Glomerular endothelial cell (primary cell): ENCODE measurements at regions not wholly inside any gene's neighbourhood (a gene's known extent, or its start where the extent isn't known, plus 50 kb on each side); places are given as distances from the start of the nearest gene placed in this dataset.

Experiments
- DNase-seq: peaks from one replicate; pipeline ENCODE4 v3.0.0-alpha.2; 2011; ENCODE audit warnings: low read depth, low spot score; ENCODE audit errors: extremely low read depth

DNA sequence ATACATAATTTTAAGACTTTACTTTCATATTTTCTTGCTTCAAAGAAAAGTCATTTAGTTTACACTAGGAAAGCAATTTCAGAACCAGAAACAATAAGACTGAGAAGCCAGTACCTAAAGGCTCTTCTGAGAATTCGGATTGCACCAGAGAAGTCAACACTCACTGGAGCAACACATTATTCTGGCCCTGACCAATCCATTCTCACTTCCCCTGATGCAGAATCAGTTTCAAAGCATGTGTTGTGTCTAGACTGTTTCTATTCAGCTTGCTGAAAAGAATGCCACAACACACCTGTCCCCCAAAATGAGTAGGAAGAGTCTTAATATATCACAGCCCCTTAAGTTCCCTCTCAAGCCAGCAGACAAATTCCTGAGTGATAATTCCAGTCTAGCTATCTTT is 1074.3 kb upstream of the TENM4 start:
- DNase-seq = no peak

DNA sequence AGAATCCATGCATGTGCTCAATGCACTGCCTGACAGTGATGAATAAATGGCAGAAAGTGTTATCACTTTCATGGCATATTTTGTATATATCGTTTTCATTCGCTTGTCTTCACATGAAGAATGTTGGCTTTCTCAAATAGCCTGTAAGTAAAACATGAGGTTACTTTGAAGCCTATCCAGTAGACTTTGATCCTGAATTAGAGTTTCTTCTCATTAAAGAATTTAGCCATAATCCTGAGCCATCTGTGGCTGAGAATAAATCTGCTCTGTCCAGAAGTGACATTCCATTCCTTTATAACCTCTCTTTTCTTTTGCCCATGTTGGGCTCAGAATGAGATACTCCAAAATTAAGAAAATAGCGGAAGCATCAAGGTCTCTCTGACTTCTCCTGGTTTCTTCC is 1071.7 kb upstream of the TENM4 start:
- DNase-seq = no peak

DNA sequence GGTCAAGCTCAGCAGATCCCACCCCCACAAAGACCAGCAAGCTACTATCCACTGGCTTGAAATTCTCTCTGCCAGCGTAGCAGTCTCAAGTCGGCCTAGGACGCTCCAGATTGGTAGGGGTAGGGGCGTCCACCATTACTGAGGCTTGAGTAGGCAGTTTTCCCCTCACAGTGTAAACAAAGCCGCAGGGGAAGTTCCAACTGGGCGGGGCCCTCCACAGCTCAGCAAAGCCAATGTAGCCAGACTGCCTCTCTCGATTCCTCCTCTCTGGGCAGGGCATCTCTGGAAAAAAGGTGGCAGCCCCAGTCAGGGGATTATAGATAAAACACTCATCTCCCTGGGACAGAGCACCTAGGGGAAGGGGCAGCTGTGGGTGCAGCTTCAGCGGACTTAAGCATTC is 1064.9 kb upstream of the TENM4 start:
- no peak for DNase-seq

DNA sequence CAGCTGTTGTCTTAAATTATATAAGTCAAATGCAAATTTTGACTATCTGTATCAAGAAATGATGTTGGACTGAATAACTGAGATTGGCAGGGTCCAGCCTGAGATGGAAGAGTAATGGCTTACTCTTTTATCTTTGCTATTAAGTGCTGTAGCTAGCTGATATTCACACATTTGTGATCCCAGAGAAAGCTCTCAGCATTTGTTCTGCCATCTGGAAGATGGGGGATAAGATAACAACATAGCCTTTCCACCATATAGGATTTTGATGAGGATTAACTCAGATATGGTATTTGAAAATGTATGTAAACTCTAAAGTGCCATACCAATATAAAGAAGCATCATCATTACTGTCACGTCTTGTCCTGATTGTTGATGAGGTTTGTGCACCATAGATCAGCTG is 1063.2 kb upstream of the TENM4 start:
- DNase-seq = no peak

DNA sequence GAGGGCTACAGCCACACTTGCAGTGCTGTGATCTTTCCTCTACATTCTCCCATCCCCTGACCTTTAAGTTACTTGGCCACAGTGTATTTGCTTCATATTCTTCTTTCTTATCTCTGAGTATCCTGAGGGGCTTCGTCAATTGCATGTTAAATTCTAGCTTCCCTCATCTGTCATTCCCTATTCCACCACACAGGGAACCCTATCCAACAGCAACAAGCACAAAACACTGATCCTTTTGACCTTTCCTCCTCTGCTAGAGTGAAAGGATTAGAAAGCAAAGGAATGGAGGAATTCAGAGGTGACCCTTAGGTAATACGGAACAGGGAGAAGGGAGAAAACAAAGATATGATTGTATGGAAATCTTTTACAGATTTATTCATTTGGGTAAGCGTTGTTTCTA is 1061.7 kb upstream of the TENM4 start:
- no peak for DNase-seq

DNA sequence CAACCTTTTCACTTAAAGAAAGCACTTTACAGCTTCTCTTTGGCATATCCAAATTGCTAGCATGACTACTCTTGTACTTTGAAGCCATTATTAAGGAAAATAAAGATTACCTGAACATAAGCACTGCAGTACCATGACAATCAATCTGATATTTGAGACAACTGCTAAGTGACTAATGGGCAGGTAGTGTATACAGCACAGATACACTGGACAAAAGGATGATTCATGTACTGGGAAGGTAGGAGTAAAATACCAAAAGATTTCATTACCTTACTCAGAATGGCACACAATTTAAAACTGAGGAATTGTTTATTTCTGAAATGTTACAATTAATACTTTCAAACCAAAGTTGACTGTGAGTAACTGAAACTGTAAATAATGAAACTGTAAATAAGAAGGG is 1054.3 kb upstream of the TENM4 start:
- no peak for DNase-seq

DNA sequence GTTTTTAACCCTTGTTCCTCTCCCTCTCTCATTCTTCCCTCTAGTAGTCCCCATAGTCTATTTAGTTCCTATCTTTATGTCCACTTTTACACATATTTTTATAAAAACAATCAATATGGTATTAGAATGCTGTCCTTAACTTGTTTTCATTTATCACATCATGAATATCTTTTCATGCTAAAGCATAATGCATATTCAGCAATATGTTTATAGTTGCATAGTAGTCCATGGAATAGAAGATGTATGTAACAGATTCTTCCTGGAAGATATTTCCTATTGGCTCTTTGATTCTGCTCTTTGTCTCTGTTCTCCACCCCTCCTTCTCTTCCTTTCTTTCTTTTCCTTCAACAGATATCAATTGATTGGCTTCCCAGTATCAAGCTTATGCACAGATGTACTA is 1047.1 kb upstream of the TENM4 start:
- DNase-seq = no peak

DNA sequence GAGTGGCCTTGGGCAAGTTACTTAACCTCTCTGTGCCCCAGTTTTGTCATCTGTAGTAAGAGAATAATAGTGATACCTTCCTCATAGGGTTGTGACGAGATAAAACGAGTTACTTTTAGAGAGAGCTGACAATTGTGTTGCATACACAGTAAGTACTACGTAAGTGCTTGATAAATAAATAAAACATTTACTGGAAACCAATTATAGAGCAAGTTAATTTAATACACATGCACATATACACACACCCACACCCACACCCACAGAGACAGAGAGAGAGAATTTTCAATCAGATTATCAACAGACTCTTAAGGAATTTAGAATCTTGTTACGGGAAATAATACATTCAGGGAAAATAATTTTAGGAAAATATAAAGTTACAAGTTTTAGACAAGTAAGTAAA is 1045.8 kb upstream of the TENM4 start:
- no peak for DNase-seq

DNA sequence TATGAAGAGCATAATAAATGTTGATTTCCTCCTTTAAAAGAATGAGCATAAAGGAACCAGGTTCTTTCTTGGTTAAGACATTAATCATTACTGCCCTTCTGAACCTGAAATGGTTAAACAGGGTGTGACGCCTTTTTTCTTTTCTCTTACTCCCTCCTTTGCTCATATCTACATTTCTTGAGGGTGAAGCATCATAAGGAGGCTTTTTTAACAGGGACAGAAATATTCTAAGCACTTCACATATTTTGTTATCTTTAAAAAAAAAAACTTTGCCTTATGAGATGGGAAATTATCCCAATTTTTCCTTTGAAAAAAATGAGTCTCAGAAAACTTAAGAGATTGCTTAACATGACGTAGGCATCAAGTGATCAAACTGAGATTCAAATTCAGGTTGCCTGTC is 1036.3 kb upstream of the TENM4 start:
- DNase-seq = no peak

DNA sequence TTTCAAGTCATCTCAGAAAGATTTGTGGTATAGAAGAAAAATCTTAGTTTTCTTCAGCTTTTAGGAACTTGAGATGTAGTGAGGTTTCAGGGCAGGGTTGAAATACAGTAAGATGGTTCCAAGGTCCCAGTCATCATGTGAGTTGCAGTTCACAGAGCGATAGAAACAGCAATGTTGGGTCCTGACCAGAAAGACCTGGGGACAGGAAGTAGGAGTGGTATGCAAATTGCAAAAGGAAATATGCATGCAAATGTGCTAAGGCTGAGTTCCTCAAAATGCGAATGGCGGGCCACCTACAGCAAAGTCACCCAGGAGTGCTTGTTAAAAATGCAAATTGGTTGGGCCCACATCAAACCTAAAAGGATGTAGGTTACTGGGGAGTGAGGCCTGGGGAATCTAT is 1032.7 kb upstream of the TENM4 start:
- DNase-seq = no peak

DNA sequence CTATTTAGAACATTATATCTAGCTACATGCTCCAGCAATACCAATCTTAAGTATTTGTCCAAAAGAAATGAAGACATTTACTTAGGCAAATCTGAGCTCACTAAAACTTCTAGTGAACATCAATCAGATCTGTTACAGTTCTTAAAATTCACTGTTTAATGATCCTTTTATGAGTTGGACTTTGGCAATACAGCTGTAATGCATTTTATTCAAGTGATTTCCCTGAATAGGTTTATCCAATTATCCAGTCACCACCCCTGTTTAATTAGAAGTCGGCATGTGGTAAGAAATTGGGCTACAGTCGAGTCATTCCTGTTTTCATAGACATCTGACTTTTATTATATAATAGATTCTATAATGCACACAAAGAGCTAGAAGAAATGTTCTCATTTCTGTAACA is 1029.0 kb upstream of the TENM4 start:
- no peak for DNase-seq

DNA sequence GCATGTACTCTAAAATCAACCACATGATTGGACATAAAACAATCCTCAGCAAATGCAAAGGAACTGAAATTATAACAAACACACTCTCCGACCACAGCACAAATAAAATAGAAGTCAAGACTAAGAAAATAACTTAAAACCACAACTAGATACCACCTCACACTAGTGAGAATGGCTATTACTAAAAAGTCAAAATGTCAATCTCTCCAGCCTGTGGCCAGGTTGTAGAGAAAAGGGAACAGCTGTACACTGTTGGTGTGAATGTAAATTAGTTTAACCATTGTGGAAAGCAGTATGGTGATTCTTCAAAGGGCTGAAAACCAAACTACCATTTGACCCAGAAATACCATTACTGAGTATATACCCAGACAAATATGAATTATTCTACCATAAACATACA is 1025.7 kb upstream of the TENM4 start:
- no peak for DNase-seq

DNA sequence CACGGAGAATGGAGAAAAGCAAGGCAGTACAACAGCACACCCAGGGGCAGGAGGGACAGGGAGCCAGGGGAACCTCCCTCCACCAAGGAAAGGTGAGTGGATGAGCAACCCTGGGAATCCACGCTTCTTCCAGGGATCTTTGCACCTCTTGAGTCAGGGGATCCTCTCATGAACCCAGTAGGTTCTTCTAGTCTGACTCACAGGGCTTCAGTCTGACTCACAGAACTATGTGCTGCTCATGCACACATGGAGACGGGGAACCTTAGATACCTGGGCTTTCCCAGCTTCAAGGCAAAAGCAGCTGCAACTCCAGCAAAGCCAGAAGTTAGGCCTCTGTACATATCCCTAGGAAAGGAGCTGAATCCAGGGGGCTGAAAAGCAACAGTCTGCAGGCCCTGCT is 1021.4 kb upstream of the TENM4 start:
- DNase-seq = no peak

DNA sequence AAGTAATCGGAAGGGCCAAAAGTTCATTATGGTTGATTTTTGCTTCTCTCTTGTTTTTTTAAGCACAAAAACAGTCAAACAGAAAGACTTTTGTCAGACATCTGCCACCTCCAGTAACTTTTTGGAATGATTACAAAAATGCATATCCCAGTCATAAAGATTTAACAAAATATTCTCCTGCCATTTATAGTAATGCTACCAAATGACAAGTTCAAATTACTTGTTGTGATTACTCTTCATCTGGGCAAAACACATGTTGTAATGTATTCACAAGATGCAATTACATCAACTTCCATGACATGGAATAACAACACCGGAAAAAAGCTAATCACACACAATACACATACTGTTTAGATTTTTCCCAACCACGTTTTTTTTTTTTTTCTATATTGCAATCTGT is 1017.5 kb upstream of the TENM4 start:
- no peak for DNase-seq

DNA sequence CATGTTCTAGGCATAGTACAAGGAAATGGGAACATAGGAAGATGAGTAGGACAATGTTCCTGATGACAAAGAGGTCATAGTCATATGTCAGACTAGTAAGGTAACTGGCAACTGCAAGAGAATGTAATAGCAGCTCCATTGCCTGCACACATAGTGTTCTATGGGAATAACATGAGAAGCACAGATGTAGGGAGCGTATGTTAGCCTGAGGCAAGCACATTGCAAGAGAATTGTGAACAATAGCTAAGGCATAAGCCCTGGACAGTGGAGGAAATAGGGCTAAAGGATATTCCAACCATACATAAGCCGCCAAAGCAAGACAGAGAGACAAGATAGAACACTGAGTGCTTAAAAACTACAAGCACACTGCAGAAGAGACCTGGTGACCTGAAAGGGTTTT is 1017.0 kb upstream of the TENM4 start:
- DNase-seq = no peak

DNA sequence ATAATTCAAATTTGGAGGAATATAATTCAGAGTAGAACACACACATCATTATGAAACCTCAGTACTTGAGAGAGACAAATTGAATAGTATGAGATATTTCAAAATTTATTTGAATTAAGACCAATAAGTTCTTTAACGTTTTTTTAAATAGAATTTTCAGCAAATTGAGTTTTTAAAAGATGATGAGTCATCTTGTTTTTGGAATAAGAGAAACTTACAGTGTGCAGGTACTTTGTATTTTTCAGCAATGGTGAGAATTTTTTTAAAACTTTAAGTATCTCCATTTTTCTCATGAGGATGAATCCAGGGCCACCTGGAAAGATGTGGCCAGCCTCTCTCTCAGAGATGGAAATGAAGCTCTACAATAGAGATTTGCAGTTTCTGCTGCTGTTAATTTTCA is 1015.0 kb upstream of the TENM4 start:
- DNase-seq = no peak

DNA sequence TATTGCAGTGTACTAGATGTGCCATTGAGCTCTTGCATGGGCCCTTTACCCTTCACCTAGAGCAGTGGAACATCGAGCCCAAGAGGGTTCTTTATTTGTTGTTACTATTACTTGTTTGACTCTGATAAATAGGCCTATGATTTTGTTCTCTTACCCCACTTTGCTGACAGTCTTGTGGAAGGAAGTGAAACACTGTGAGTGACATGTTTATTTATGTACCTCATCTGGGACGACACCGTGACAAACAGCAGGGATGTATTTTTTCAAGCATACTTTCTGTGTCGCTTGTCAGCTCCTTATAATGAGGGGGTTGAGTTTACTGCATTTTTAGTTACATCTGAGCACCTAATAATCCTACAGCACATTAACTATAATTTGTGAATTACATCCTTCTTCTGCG is 1010.3 kb upstream of the TENM4 start:
- DNase-seq = no peak

DNA sequence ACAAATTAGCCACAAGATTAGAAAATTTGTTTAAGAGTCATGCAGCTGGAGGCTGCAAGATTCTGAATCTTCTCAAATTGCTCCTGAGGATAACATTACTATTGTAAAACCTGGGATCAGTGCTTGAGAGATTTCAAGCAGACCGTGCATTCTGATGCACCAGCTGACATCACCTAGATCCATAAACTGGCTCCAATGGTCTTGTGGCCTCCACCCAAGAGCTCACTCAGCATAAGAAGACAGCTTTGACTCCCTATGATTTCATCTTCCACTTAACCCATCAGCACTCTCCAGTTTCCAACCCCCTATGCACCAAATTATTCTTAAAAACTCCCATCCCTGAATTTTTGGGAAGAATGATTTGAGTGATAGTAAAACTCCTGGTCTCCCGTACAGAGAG is 1007.9 kb upstream of the TENM4 start:
- DNase-seq = no peak

DNA sequence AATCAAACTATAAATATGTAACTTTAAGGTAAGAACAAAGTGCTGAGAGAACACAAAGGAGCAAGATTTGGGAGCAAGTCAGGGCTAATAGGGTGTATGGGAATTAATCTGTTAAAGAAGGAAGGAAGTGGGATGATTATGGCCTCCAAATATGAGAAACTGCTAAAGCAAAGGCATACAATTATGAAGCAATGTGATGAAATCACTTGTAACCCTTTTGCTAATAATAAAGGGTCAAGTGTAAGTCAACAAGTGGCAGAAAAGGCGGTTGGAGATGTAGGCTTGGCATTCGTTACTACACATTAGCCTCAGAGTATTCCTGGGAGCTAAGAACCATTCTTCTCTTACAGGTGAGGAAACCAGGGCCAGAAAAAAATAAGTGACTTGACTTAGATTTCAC is 1002.3 kb upstream of the TENM4 start:
- no peak for DNase-seq

DNA sequence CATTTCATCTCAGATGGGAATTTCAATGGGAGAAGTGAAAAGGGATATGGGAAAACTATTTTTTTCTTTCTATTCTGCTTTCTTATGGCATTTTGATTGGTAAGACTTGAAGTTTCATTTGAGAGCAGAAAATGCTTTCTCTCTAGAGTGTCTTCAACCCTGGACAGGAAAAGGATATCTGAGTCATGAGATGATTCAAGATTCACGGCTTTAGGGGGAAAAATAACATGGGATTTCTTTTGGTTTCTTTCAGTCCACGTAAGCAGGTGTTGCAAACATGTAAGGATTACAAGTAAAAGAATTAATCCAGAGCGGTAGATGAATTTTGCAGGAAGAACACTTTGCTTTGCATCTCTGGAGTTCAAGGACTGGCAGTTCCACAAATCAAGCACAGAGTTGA is 1001.0 kb upstream of the TENM4 start:
- DNase-seq = no peak

DNA sequence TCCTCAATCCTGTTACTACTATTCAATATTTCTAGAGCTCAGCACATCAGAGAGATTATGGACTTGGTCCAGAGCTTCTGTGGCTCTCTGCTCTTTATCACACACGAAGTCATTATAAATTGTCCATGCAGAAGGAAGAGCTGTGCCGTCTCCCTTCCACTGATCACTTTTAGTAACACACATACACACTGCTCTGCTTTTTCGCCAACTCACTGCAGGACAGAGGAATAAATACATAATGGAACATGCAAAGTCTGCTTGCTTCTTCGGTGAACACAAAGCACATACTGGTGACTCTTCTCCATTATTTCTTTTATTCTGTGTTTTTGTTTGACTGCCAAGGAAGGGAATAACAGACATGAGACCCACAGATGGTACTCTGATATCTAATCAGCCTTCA is 1000.0 kb upstream of the TENM4 start:
- no peak for DNase-seq

DNA sequence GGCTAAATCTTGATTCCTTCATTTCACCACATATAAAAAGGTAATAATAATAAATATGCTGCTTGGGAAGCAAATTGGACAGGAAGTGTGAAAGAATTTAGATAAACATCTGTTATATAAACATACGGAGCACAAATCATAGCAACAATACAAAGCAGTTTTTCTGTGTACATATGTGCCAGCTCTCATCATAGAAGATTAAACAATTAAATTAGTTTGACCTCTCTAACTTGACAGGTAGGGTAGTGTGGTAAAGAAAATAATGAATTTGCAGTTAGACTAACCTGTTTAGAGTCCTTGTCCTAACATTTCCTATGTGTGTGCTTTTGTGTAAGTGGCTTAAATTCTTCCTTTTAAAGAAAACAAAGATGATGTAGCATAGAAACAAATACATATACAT is 995.7 kb upstream of the TENM4 start:
- no peak for DNase-seq

DNA sequence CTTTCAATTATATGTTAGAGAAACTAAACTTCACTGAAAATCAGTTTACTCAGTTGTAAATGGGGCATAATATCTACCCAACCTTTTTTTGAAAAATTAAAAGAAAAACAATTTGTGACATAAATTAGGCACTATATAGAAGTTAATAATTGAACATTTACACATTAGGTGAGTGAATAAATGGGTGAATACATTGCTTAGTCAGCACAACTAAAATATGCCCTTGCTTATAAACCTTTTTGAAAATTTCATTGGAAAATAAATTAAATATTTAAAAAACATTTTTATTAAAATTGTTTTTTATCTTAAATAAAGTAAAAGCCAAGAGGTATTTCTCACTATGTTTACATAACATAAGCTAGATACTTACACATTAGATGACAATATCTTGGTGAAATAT is 994.5 kb upstream of the TENM4 start:
- DNase-seq = no peak

DNA sequence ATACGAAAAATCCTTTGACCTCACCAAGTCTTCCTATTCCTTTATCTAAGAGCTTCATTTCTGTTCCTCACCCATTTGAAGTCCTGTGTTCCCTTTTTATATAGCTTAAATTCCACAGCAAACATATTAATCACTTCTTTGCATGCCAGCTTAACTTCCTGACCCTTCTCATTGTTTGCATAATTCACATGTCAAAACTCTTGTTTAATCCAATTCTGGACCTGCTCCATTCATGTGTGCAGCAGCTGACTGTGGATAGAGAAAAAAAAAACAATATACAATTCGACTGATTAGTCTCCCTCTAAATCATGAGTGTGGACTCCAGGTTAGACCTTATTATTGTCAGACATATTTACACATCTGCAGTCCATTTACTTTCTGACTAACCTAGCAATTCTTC is 991.2 kb upstream of the TENM4 start:
- DNase-seq = no peak
